ENCODE measurements at regions not wholly inside any gene's neighbourhood (a gene's known extent, or its start where the extent isn't known, plus 50 kb on each side); places are given as distances from the start of the nearest gene placed in this dataset.

DNA sequence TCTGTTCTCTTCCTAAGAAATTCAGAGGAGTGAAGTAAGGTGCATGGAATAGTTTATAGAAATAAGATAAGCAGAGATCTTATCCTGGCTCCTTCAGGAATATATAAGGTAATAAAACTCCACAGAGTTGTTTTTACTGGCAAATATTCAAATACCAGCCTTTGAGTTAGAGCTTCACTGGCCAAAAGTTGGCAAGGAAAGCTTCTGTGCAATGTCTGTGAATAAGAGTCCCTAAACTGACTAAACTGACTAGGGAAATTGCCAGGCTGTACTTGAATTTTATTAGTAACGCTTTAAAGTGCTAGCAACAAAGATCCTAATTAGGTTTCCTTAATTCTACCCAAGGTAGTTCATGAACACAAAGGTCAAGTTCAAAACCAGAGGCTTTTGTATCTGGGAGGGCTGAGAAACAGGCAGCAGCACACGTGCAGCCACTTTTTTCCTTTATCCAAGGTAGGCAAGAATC lies 131.1 kb upstream of the MPDZ start:
- TF ChIP-seq, protein P1, sequence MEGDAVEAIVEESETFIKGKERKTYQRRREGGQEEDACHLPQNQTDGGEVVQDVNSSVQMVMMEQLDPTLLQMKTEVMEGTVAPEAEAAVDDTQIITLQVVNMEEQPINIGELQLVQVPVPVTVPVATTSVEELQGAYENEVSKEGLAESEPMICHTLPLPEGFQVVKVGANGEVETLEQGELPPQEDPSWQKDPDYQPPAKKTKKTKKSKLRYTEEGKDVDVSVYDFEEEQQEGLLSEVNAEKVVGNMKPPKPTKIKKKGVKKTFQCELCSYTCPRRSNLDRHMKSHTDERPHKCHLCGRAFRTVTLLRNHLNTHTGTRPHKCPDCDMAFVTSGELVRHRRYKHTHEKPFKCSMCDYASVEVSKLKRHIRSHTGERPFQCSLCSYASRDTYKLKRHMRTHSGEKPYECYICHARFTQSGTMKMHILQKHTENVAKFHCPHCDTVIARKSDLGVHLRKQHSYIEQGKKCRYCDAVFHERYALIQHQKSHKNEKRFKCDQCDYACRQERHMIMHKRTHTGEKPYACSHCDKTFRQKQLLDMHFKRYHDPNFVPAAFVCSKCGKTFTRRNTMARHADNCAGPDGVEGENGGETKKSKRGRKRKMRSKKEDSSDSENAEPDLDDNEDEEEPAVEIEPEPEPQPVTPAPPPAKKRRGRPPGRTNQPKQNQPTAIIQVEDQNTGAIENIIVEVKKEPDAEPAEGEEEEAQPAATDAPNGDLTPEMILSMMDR (IDR thresholded peaks at IDR 0.05) = no peak
- no peak for TF ChIP-seq POLR2A (IDR thresholded peaks at IDR 0.05)
- no peak for TF ChIP-seq POLR2AphosphoS5 (IDR thresholded peaks at IDR 0.05)
